ENCODE measurements at regions not wholly inside any gene's neighbourhood (a gene's known extent, or its start where the extent isn't known, plus 50 kb on each side); places are given as distances from the start of the nearest gene placed in this dataset.
"Not testable (repeated sequence)": the region's sequence is repeated elsewhere in the genome, so short reads cannot be mapped to it uniquely, and the experiment has no call there.

GRCh38 chr18:47690778-47691177, 239.7 kb downstream of the SMAD2 start:
- not testable (repeated sequence) for H3K27me3 ChIP-seq (ENCODE audit: control insufficient read depth in 1 of 2, insufficient read depth in 2 of 2, low read length in 2 of 2); H3K4me1 ChIP-seq (ENCODE audit: control insufficient read depth in 2 of 2, insufficient read depth in 2 of 2, low read length in 1 of 2); H3K36me3 ChIP-seq (ENCODE audit: control insufficient read depth in 2 of 2, insufficient read depth in 2 of 2, low read length in 1 of 2); H3K27ac ChIP-seq (ENCODE audit: low read depth in 2 of 2, low read length in 1 of 2); H3K4me3 ChIP-seq (ENCODE audit: low read depth in 1 of 2, low read length in 2 of 2); H3K9me3 ChIP-seq (ENCODE audit: control insufficient read depth in 2 of 2, insufficient read depth in 1 of 2, low read depth in 1 of 2, low read length in 1 of 2)
- 79 to 83% methylated on average over 3 of the region's 3 CpGs for WGBS, 2 donors

- Histone ChIP-seq H3K4me3 (ENCODE audit: low read depth in 1 of 2, low read length in 2 of 2) (no peak overlapping the region), H3K27ac (ENCODE audit: low read depth in 2 of 2, low read length in 1 of 2) (no peak overlapping the region), H3K4me1 (ENCODE audit: control insufficient read depth in 2 of 2, insufficient read depth in 2 of 2, low read length in 1 of 2) (no peaks in the 10 kb centered on the region), H3K9me3 (ENCODE audit: control insufficient read depth in 2 of 2, insufficient read depth in 1 of 2, low read depth in 1 of 2, low read length in 1 of 2) (no peaks in the 10 kb centered on the region), H3K27me3 (ENCODE audit: control insufficient read depth in 1 of 2, insufficient read depth in 2 of 2, low read length in 2 of 2) (no peaks in the 10 kb centered on the region), H3K36me3 (ENCODE audit: control insufficient read depth in 2 of 2, insufficient read depth in 2 of 2, low read length in 1 of 2) (no peaks in the 10 kb centered on the region)
- WGBS, 2 donors: 39 to 41% methylated on average over 3 of the region's 3 CpGs
These were observed 241.1 kb downstream of the SMAD2 start for GRCh38 chr18:47689371-47689770.

- Histone ChIP-seq H3K4me1 (ENCODE audit: control insufficient read depth in 2 of 2, insufficient read depth in 2 of 2, low read length in 1 of 2) (no peaks in the 10 kb centered on the region), H3K9me3 (ENCODE audit: control insufficient read depth in 2 of 2, insufficient read depth in 1 of 2, low read depth in 1 of 2, low read length in 1 of 2) (no peaks in the 10 kb centered on the region), H3K36me3 (ENCODE audit: control insufficient read depth in 2 of 2, insufficient read depth in 2 of 2, low read length in 1 of 2) (no peaks in the 10 kb centered on the region), H3K27ac (ENCODE audit: low read depth in 2 of 2, low read length in 1 of 2) (no peak overlapping the region), H3K4me3 (ENCODE audit: low read depth in 1 of 2, low read length in 2 of 2) (no peak overlapping the region), H3K27me3 (ENCODE audit: control insufficient read depth in 1 of 2, insufficient read depth in 2 of 2, low read length in 2 of 2) (no peaks in the 10 kb centered on the region)
- 68 to 74% methylated on average over 2 of the region's 2 CpGs for WGBS, 2 donors
These were observed 243.7 kb downstream of the SMAD2 start for GRCh38 chr18:47686806-47687205.

GRCh38 chr18:47683774-47684173, 246.7 kb downstream of the SMAD2 start:
- Histone ChIP-seq H3K36me3 (ENCODE audit: control insufficient read depth in 2 of 2, insufficient read depth in 2 of 2, low read length in 1 of 2) (no peaks in the 10 kb centered on the region), H3K4me3 (ENCODE audit: low read depth in 1 of 2, low read length in 2 of 2) (no peak overlapping the region), H3K4me1 (ENCODE audit: control insufficient read depth in 2 of 2, insufficient read depth in 2 of 2, low read length in 1 of 2) (no peaks in the 10 kb centered on the region), H3K9me3 (ENCODE audit: control insufficient read depth in 2 of 2, insufficient read depth in 1 of 2, low read depth in 1 of 2, low read length in 1 of 2) (no peaks in the 10 kb centered on the region), H3K27me3 (ENCODE audit: control insufficient read depth in 1 of 2, insufficient read depth in 2 of 2, low read length in 2 of 2) (no peaks in the 10 kb centered on the region), H3K27ac (ENCODE audit: low read depth in 2 of 2, low read length in 1 of 2) (no peak overlapping the region)

- Histone ChIP-seq H3K36me3 (ENCODE audit: control insufficient read depth in 2 of 2, insufficient read depth in 2 of 2, low read length in 1 of 2) (no peaks in the 10 kb centered on the region), H3K27me3 (ENCODE audit: control insufficient read depth in 1 of 2, insufficient read depth in 2 of 2, low read length in 2 of 2) (no peaks in the 10 kb centered on the region), H3K9me3 (ENCODE audit: control insufficient read depth in 2 of 2, insufficient read depth in 1 of 2, low read depth in 1 of 2, low read length in 1 of 2) (no peaks in the 10 kb centered on the region), H3K4me1 (ENCODE audit: control insufficient read depth in 2 of 2, insufficient read depth in 2 of 2, low read length in 1 of 2) (no peaks in the 10 kb centered on the region), H3K27ac (ENCODE audit: low read depth in 2 of 2, low read length in 1 of 2) (no peak overlapping the region), H3K4me3 (ENCODE audit: low read depth in 1 of 2, low read length in 2 of 2) (no peak overlapping the region)
- 60 to 67% methylated on average over 3 of the region's 3 CpGs for WGBS, 2 donors
These were observed 247.6 kb downstream of the SMAD2 start for GRCh38 chr18:47682876-47683275.

GRCh38 chr18:47680488-47680887, 250.0 kb downstream of the SMAD2 start:
- Histone ChIP-seq H3K9me3 (ENCODE audit: control insufficient read depth in 2 of 2, insufficient read depth in 1 of 2, low read depth in 1 of 2, low read length in 1 of 2) (no peaks in the 10 kb centered on the region), H3K4me1 (ENCODE audit: control insufficient read depth in 2 of 2, insufficient read depth in 2 of 2, low read length in 1 of 2) (no peaks in the 10 kb centered on the region), H3K4me3 (ENCODE audit: low read depth in 1 of 2, low read length in 2 of 2) (no peak overlapping the region), H3K27me3 (ENCODE audit: control insufficient read depth in 1 of 2, insufficient read depth in 2 of 2, low read length in 2 of 2) (no peaks in the 10 kb centered on the region), H3K27ac (ENCODE audit: low read depth in 2 of 2, low read length in 1 of 2) (no peak overlapping the region), H3K36me3 (ENCODE audit: control insufficient read depth in 2 of 2, insufficient read depth in 2 of 2, low read length in 1 of 2) (no peaks in the 10 kb centered on the region)
- WGBS, 2 donors: 86 to 92% methylated on average over 1 of the region's 1 CpG

- WGBS, 2 donors: 78 to 85% methylated on average over 2 of the region's 2 CpGs
- no peaks in the 10 kb centered on the region for H3K9me3 ChIP-seq (ENCODE audit: control insufficient read depth in 2 of 2, insufficient read depth in 1 of 2, low read depth in 1 of 2, low read length in 1 of 2)
- H3K36me3 ChIP-seq (ENCODE audit: control insufficient read depth in 2 of 2, insufficient read depth in 2 of 2, low read length in 1 of 2): no peaks in the 10 kb centered on the region
- H3K4me1 ChIP-seq (ENCODE audit: control insufficient read depth in 2 of 2, insufficient read depth in 2 of 2, low read length in 1 of 2): no peaks in the 10 kb centered on the region
- no peak overlapping the region for H3K27ac ChIP-seq (ENCODE audit: low read depth in 2 of 2, low read length in 1 of 2)
- H3K27me3 ChIP-seq (ENCODE audit: control insufficient read depth in 1 of 2, insufficient read depth in 2 of 2, low read length in 2 of 2): no peaks in the 10 kb centered on the region
- no peak overlapping the region for H3K4me3 ChIP-seq (ENCODE audit: low read depth in 1 of 2, low read length in 2 of 2)
These were observed 250.6 kb downstream of the SMAD2 start for GRCh38 chr18:47679864-47680263.

- H3K27me3 ChIP-seq (ENCODE audit: control insufficient read depth in 1 of 2, insufficient read depth in 2 of 2, low read length in 2 of 2): no peaks in the 10 kb centered on the region
- H3K27ac ChIP-seq (ENCODE audit: low read depth in 2 of 2, low read length in 1 of 2): no peak overlapping the region
- no peaks in the 10 kb centered on the region for H3K9me3 ChIP-seq (ENCODE audit: control insufficient read depth in 2 of 2, insufficient read depth in 1 of 2, low read depth in 1 of 2, low read length in 1 of 2)
- no peaks in the 10 kb centered on the region for H3K36me3 ChIP-seq (ENCODE audit: control insufficient read depth in 2 of 2, insufficient read depth in 2 of 2, low read length in 1 of 2)
- no peaks in the 10 kb centered on the region for H3K4me1 ChIP-seq (ENCODE audit: control insufficient read depth in 2 of 2, insufficient read depth in 2 of 2, low read length in 1 of 2)
- 89 to 90% methylated on average over 3 of the region's 3 CpGs for WGBS, 2 donors
- no peak overlapping the region for H3K4me3 ChIP-seq (ENCODE audit: low read depth in 1 of 2, low read length in 2 of 2)
These were observed 252.5 kb downstream of the SMAD2 start for GRCh38 chr18:47677952-47678351.

- no peak overlapping the region for H3K27ac ChIP-seq (ENCODE audit: low read depth in 2 of 2, low read length in 1 of 2)
- no peaks in the 10 kb centered on the region for H3K9me3 ChIP-seq (ENCODE audit: control insufficient read depth in 2 of 2, insufficient read depth in 1 of 2, low read depth in 1 of 2, low read length in 1 of 2)
- no peaks in the 10 kb centered on the region for H3K36me3 ChIP-seq (ENCODE audit: control insufficient read depth in 2 of 2, insufficient read depth in 2 of 2, low read length in 1 of 2)
- no peaks in the 10 kb centered on the region for H3K4me1 ChIP-seq (ENCODE audit: control insufficient read depth in 2 of 2, insufficient read depth in 2 of 2, low read length in 1 of 2)
- 69 to 70% methylated on average over 3 of the region's 3 CpGs for WGBS, 2 donors
- no peaks in the 10 kb centered on the region for H3K27me3 ChIP-seq (ENCODE audit: control insufficient read depth in 1 of 2, insufficient read depth in 2 of 2, low read length in 2 of 2)
- H3K4me3 ChIP-seq (ENCODE audit: low read depth in 1 of 2, low read length in 2 of 2): no peak overlapping the region
These were observed 260.6 kb downstream of the SMAD2 start for GRCh38 chr18:47669815-47670214.

GRCh38 chr18:47658498-47658897, 272.0 kb downstream of the SMAD2 start:
- WGBS, 2 donors: 73 to 85% methylated on average over 2 of the region's 2 CpGs
- no peak overlapping the region for H3K4me3 ChIP-seq (ENCODE audit: low read depth in 1 of 2, low read length in 2 of 2)
- peaks cover 0 to 3% of the 10 kb centered on the region in 2 donors for H3K9me3 ChIP-seq (ENCODE audit: control insufficient read depth in 2 of 2, insufficient read depth in 1 of 2, low read depth in 1 of 2, low read length in 1 of 2)
- no peaks in the 10 kb centered on the region for H3K4me1 ChIP-seq (ENCODE audit: control insufficient read depth in 2 of 2, insufficient read depth in 2 of 2, low read length in 1 of 2)
- no peaks in the 10 kb centered on the region for H3K36me3 ChIP-seq (ENCODE audit: control insufficient read depth in 2 of 2, insufficient read depth in 2 of 2, low read length in 1 of 2)
- H3K27me3 ChIP-seq (ENCODE audit: control insufficient read depth in 1 of 2, insufficient read depth in 2 of 2, low read length in 2 of 2): no peaks in the 10 kb centered on the region
- H3K27ac ChIP-seq (ENCODE audit: low read depth in 2 of 2, low read length in 1 of 2): no peak overlapping the region

Measured in esophagus (tissue), 2 donors.